CD14-positive monocyte (primary cell): ENCODE measurements at regions not wholly inside any gene's neighbourhood (a gene's known extent, or its start where the extent isn't known, plus 50 kb on each side); places are given as distances from the start of the nearest gene placed in this dataset.
"Not testable (repeated sequence)": the region's sequence is repeated elsewhere in the genome, so short reads cannot be mapped to it uniquely, and the experiment has no call there.

Experiments
- DNase-seq, 3 donors: peaks; one replicate each; pipeline ENCODE4 v3.0.0-alpha.2; 2011 to 2022
- H2AFZ ChIP-seq: 2 replicates; pipeline ENCODE4 v1.6.0; 2012; ENCODE audit warnings: mild to moderate bottlenecking, low read depth, low read length, inconsistent platforms; ENCODE audit not compliant: insufficient read depth, poor library complexity, severe bottlenecking
- H3K27ac ChIP-seq, 2 donors: 1 replicate in 1 of 2; 2 replicates in 1 of 2; pipeline ENCODE4 v1.5.1; 2012 to 2013; ENCODE audit warnings: low read length in 2 of 2, control low read depth in 1 of 2, inconsistent platforms in 1 of 2, low read depth in 1 of 2, mild to moderate bottlenecking in 1 of 2
- H3K27me3 ChIP-seq, 2 donors: one replicate each; pipeline versions ENCODE4 v1.6.0 to v1.6.1; 2011 to 2013; ENCODE audit warnings: low read length in 2 of 2; ENCODE audit not compliant: control insufficient read depth in 2 of 2, insufficient read depth in 2 of 2
- H3K36me3 ChIP-seq, 2 donors: replicated peaks in 1 of 2; 1 replicate in 1 of 2; 2 replicates in 1 of 2; pipeline versions ENCODE4 v1.5.1 to v1.6.1; 2012 to 2013; ENCODE audit warnings: low read length in 2 of 2, control low read depth in 1 of 2, inconsistent platforms in 1 of 2, mild to moderate bottlenecking in 1 of 2; ENCODE audit not compliant: insufficient read depth in 2 of 2, control insufficient read depth in 1 of 2
- H3K4me1 ChIP-seq, 2 donors: 1 replicate in 1 of 2; 2 replicates in 1 of 2; pipeline versions ENCODE4 v1.5.1 to v1.6.1; 2012 to 2013; ENCODE audit warnings: low read length in 2 of 2, control low read depth in 1 of 2, inconsistent platforms in 1 of 2, mild to moderate bottlenecking in 1 of 2, moderate library complexity in 1 of 2; ENCODE audit not compliant: insufficient read depth in 2 of 2, control insufficient read depth in 1 of 2
- H3K4me2 ChIP-seq: replicated peaks from 2 replicates; pipeline ENCODE3; 2012; ENCODE audit warnings: low read length, moderate library complexity, mild to moderate bottlenecking; ENCODE audit not compliant: poor library complexity, severe bottlenecking; ENCODE audit errors: extremely low read depth
- H3K4me3 ChIP-seq, 3 experiments: fragments of 200-600 bp in 1 of 3; sonication (generic) in 1 of 3; replicated peaks in 1 of 3; 1 replicate in 2 of 3; 2 replicates in 1 of 3; pipeline ENCODE4 v1.5.1; 2011 to 2013; ENCODE audit warnings: low read length in 3 of 3, mild to moderate bottlenecking in 3 of 3, control low read depth in 2 of 3, low read depth in 2 of 3, inconsistent platforms in 1 of 3, moderate library complexity in 1 of 3
- H3K79me2 ChIP-seq: 2 replicates; pipeline ENCODE4 v1.6.0; 2012; ENCODE audit warnings: mild to moderate bottlenecking, control low read depth, inconsistent platforms, low read length, moderate library complexity; ENCODE audit not compliant: insufficient read depth
- H3K9ac ChIP-seq: 2 replicates; pipeline ENCODE4 v1.6.0; 2017; ENCODE audit warnings: low read length, mild to moderate bottlenecking; ENCODE audit not compliant: insufficient read depth, poor library complexity, severe bottlenecking
- H3K9me3 ChIP-seq, 2 donors: replicated peaks in 1 of 2; 1 replicate in 1 of 2; 2 replicates in 1 of 2; pipeline versions ENCODE4 v1.5.1 to v1.6.1; 2012 to 2013; ENCODE audit warnings: low read length in 2 of 2, control low read depth in 1 of 2; ENCODE audit not compliant: control insufficient read depth in 1 of 2, insufficient read depth in 1 of 2
- H4K20me1 ChIP-seq: 2 replicates; pipeline ENCODE4 v1.6.0; 2012; ENCODE audit warnings: mild to moderate bottlenecking, low read length, control low read depth, moderate library complexity; ENCODE audit not compliant: insufficient read depth
- H3K27ac Mint-ChIP-seq, 7 donors: one replicate each; pipeline ENCODE4 v1.8.0; 2020; ENCODE audit warnings: mild to moderate bottlenecking in 7 of 7, mixed read lengths in 7 of 7, moderate library complexity in 6 of 7, inconsistent platforms in 2 of 7
- H3K27me3 Mint-ChIP-seq, 3 donors: one replicate each; pipeline ENCODE4 v1.8.0; 2021 to 2022; ENCODE audit warnings: low read depth in 3 of 3, mild to moderate bottlenecking in 3 of 3, mixed read lengths in 3 of 3, moderate library complexity in 3 of 3, inconsistent platforms in 1 of 3
- H3K36me3 Mint-ChIP-seq, 2 donors: one replicate each; pipeline ENCODE4 v1.8.0; 2020; ENCODE audit warnings: mixed read lengths in 2 of 2, inconsistent platforms in 1 of 2, mild to moderate bottlenecking in 1 of 2
- H3K4me1 Mint-ChIP-seq: one replicate; pipeline ENCODE4 v1.8.0; 2020; ENCODE audit warnings: mild to moderate bottlenecking, mixed read lengths
- H3K4me3 Mint-ChIP-seq, 2 donors: one replicate each; pipeline ENCODE4 v1.8.0; 2020; ENCODE audit warnings: mild to moderate bottlenecking in 2 of 2, mixed read lengths in 2 of 2, moderate library complexity in 1 of 2
- H3K9me3 Mint-ChIP-seq, 7 donors: one replicate each; pipeline ENCODE4 v1.8.0; 2020 to 2022; ENCODE audit warnings: mixed read lengths in 7 of 7, mild to moderate bottlenecking in 6 of 7, moderate library complexity in 6 of 7, inconsistent platforms in 2 of 7
- WGBS: methylation state at CpG from one replicate; pipeline ENCODE4 v1.1.5; 2013; ENCODE audit warnings: missing lambda C conversion rate; ENCODE audit not compliant: insufficient coverage; 5-methylcytosine and 5-hydroxymethylcytosine counted together
- intact Hi-C, 2 donors: fragments of 100-400 bp; cut with micrococcal nuclease; formaldehyde crosslinking; loops; one replicate each; pipeline versions ENCODE4 v1.15.0 to v1.15.1; 2023
- TF ChIP-seq, protein P1 (sequence below): fragments of 200-600 bp; IDR thresholded peaks from one replicate; pipeline ENCODE4 v1.8.0; 2022; ENCODE audit warnings: antibody characterized with exemption, mild to moderate bottlenecking

DNA sequence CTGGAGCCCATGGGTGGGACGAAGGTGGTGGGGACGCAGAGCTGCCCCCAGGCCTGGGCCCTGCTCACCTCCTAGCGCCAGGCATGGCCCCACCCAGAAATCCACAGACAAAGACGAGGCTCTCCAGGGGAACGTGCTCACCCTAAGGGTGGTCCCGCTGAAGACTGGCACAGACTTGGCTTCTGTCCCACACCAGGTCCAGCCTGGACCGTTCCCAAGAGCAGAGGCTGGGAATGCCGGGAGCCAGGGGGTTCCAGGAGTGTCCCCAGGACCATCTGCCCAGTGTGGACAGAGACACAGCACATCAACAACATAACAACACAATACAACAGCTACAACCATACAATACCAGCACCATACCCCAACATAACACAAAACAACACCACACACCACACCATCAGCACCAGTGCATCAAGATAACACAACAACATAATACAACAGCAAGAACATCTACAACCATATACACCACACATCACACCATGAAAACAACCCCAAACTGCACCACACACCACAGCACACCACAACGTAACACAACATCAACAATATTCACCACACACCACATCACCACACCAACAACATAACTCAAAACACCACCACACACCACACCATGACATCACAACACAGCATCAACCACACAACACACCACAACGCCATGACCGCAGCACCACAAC, 329.6 kb downstream of the ADGRD1 start:
- H3K9ac ChIP-seq: no peak overlapping the region
- H3K79me2 ChIP-seq: no peaks in the 10 kb centered on the region
- no peak overlapping the region for H3K27ac ChIP-seq
- no peak overlapping the region for H3K4me2 ChIP-seq
- H3K27me3 Mint-ChIP-seq: peaks cover 0 to 7% (median 3%) of the 10 kb centered on the region in 3 donors
- 96% methylated on average over 6 of the region's 11 CpGs for WGBS
- TF ChIP-seq, protein P1, sequence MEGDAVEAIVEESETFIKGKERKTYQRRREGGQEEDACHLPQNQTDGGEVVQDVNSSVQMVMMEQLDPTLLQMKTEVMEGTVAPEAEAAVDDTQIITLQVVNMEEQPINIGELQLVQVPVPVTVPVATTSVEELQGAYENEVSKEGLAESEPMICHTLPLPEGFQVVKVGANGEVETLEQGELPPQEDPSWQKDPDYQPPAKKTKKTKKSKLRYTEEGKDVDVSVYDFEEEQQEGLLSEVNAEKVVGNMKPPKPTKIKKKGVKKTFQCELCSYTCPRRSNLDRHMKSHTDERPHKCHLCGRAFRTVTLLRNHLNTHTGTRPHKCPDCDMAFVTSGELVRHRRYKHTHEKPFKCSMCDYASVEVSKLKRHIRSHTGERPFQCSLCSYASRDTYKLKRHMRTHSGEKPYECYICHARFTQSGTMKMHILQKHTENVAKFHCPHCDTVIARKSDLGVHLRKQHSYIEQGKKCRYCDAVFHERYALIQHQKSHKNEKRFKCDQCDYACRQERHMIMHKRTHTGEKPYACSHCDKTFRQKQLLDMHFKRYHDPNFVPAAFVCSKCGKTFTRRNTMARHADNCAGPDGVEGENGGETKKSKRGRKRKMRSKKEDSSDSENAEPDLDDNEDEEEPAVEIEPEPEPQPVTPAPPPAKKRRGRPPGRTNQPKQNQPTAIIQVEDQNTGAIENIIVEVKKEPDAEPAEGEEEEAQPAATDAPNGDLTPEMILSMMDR: no peak
- H3K9me3 Mint-ChIP-seq: peaks cover 0 to 3% (median 0%) of the 10 kb centered on the region in 7 donors
- no peaks in the 10 kb centered on the region for H3K4me1 Mint-ChIP-seq
- no peak overlapping the region for H2AFZ ChIP-seq
- DNase-seq: no peak
- H3K4me1 ChIP-seq: no peaks in the 10 kb centered on the region
- H3K36me3 Mint-ChIP-seq: no peaks in the 10 kb centered on the region
- no peaks in the 10 kb centered on the region for H3K27me3 ChIP-seq
- no peaks in the 10 kb centered on the region for H4K20me1 ChIP-seq
- H3K4me3 ChIP-seq: no peak overlapping the region
- H3K27ac Mint-ChIP-seq: no peak overlapping the region
- H3K4me3 Mint-ChIP-seq: no peak overlapping the region
- H3K9me3 ChIP-seq: no peaks in the 10 kb centered on the region
- intact Hi-C loops: no loop called here
- H3K36me3 ChIP-seq: no peaks in the 10 kb centered on the region

DNA sequence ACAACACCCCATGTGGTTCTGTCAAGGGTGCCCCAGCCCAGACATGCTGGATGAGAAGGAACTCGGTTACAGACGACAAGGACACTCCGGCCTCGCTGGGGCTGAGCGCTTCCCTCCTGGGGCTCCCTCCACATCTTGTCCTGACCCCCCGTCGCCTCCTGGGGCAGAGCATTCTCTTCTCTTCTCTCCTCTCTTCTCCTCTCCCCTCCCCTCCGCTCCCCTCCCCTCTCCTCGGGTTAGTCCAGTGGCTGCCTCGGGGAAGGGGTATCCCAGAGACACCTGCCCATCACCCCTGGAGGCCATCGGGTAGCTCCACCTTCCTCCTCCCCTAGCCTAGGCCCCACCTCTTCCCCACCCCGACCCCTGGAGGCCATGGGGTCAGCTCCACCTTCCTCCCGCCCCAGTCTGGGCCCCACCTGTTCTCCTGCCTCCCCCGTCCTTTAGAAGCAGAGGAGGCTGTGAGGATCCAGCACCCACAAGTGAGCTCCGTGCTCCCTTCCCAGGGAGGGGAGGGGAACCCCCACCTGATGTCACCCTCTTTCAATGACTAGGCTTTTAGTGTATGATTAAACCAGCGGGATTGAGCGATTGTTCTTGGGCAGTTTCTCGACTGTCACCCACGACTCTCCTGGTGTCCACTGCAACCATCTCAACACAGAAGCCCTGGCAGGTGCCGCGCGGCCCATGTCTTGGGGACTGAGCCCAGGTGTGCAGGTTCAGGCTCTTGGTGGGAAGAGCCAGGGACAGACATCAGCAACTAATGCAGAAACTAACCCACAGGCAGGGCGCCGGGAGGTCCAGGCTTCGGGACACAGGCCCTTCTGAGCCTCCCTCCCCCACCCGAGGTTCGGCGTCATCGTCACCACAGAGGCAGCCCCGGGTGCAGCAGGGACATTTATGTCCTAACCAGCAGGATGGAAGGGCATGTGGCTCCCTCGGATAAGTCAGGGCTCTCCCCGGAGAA, 330.4 kb downstream of the ADGRD1 start:
- H3K79me2 ChIP-seq, H3K4me3 ChIP-seq, DNase-seq, H3K27ac ChIP-seq, H3K9ac ChIP-seq, H3K27me3 ChIP-seq, H3K4me3 Mint-ChIP-seq, H3K4me1 ChIP-seq, intact Hi-C loops, H3K27me3 Mint-ChIP-seq, H3K9me3 Mint-ChIP-seq, H2AFZ ChIP-seq, H4K20me1 ChIP-seq, H3K36me3 ChIP-seq, H3K9me3 ChIP-seq, H3K4me2 ChIP-seq, H3K4me1 Mint-ChIP-seq, H3K36me3 Mint-ChIP-seq, H3K27ac Mint-ChIP-seq: not testable (repeated sequence)
- 88% methylated on average over 10 of the region's 32 CpGs for whole genome bisulfite sequencing

DNA sequence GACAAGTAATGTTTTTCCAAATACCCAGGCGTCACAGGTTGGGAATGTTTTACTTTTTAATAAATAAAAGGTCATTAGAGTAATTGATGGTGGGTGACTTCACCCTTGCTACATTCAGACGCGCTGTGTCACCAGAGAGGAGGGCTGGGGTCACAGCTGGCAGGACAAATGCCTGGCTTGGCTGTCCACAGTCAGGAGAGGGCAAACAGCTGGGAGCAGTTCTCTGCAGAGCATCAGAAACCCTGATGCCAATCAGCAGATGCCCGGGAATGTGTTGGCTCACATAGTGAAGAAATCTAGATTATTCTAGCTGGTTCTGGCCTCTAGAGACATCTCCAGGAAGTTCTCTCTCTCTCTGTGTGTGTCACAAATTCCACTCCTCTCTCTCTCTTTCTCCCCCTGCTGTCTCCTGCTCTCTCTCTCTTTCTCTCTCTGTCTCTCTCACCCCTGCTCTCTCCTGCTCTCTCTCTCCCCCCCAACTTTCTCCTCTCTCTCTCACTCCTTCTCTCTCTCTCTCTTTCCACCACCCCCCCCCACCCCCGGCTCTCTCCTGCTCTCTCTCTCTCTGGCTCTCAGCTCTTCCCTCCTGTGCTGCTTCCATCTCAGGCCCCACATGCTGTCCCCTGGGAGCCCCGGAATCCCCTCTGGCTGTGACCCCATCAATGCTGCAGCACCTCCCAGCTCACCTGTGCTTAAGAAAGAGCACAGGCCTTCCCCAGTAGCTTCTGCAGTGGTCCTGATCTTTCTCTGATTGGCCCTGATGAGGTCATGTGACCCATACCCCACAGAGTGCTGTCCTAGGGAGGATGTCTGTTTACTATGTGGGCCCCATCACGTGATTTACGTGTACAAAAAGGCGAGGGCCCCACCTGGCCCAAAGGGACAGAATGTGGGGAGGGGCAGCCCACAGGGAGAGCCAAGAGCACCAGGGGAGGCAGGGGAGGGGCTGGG, 331.5 kb downstream of the ADGRD1 start:
- H3K27me3 ChIP-seq, H3K36me3 Mint-ChIP-seq, H3K4me2 ChIP-seq, H3K27me3 Mint-ChIP-seq, H3K27ac Mint-ChIP-seq, H3K4me1 ChIP-seq, H3K79me2 ChIP-seq, H3K4me3 Mint-ChIP-seq, H3K4me1 Mint-ChIP-seq, H3K27ac ChIP-seq, H2AFZ ChIP-seq, intact Hi-C loops, H3K9me3 Mint-ChIP-seq, H3K9me3 ChIP-seq, DNase-seq, H3K4me3 ChIP-seq, H3K9ac ChIP-seq, H3K36me3 ChIP-seq, H4K20me1 ChIP-seq: not testable (repeated sequence)
- WGBS: 87% methylated on average over 3 of the region's 9 CpGs
